HG03175 (cell line): ENCODE measurements at regions not wholly inside any gene's neighbourhood (a gene's known extent, or its start where the extent isn't known, plus 50 kb on each side); places are given as distances from the start of the nearest gene placed in this dataset.
A peak's percentile ranks its signal among the peaks of the same experiment; 100 is the strongest.
"Not testable (repeated sequence)": the region's sequence is repeated elsewhere in the genome, so short reads cannot be mapped to it uniquely, and the experiment has no call there.

Experiments used
- ATAC-seq: cut with Tn5 transposase; IDR thresholded peaks from one replicate; pipeline ENCODE4 v1.9.1; 2021; ENCODE audit warnings: mild to moderate bottlenecking, moderate library complexity; ENCODE audit not compliant: unreplicated experiment

GRCh38 chr14:65959563-65960024 lies 526.6 kb upstream of the CCDC196 start:
- ATAC-seq = peak; percentile 77

DNA sequence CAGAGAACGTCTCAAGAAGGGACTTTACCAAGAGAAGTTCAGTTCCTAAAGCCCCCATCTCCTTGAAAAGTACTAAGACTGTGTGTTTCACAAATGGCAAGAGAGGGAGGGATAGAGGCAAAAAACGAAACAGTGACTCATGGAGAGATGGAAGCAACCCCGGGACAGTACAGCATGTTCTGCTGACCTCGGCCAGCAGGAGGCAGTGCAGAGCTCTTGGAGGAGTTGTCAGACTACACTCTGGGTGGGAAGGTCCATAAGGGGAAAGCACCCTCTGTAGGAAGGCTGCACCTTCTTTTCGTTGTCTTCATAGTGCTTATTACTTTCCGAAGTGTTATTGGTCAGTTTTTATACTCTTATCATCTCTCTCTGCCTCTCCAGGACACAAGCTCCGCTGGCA lies 525.2 kb upstream of the CCDC196 start:
- peak; percentile 39 for ATAC-seq

- ATAC-seq = no peak
These were observed 523.2 kb upstream of the CCDC196 start for GRCh38 chr14:65962952-65963351.

DNA sequence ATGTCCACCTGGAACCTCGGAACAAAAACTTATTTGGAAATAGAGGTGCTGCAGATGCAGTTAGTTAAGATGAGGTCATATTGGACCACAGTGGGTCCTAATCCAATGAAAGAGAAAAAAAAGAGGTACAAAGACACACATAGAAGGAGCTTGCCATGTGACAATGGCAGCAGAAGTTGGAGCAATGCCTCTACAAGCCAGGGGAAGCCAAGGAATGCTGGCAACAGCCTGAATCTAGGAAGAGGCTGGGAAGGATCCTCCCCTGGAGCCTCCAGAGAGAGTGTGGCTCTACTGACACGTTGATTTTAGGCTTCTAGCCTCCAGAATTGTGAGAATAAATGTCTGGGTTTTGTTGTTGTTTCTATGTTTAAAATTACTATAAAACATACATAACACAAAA lies 521.8 kb upstream of the CCDC196 start:
- ATAC-seq = no peak

DNA sequence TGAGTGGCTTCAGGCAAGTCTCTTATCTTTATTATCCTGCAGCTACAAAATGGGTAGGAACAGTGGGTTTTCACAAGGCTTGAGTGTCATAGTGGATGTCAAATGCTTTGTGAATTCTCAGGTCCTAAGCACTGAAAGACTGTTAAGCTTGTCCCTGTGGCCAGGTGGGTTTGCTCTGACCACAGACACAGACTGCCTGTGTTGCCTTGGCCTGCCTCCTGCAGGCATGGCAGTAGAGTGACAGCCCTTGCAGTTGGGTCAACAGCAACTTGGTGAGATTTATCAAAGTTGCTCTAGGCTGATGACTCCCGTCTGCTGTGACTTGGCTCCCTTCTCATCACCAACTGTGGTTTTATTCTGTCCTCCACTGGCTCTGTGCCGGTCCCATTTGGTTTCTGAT lies 520.0 kb upstream of the CCDC196 start:
- ATAC-seq = no peak

DNA sequence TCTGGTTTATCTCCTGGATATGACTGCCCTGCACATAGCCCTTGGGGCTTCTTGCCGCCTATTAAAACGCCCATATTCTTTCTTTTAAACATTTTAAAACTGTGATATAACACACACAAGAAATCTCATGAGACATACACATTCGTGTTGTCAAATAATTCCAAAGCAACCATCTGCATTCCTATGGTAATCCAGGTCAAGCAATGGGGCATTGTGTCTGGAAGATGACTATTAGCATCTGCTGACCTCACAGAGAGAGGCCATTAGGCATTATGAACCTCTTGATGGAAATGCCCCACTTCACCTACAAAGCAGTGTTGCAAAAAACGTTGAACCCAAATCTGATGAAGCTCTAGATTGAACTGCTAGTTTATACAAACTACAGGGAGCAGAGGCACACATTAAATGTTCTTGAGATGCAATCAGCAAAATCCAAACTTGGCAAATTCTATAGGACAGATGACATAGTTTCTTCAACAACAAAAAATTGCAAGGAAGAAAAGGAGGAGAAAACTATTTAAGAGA lies 513.8 kb upstream of the CCDC196 start:
- ATAC-seq = no peak

GRCh38 chr14:65972891-65973290 lies 513.3 kb upstream of the CCDC196 start:
- ATAC-seq = no peak

DNA sequence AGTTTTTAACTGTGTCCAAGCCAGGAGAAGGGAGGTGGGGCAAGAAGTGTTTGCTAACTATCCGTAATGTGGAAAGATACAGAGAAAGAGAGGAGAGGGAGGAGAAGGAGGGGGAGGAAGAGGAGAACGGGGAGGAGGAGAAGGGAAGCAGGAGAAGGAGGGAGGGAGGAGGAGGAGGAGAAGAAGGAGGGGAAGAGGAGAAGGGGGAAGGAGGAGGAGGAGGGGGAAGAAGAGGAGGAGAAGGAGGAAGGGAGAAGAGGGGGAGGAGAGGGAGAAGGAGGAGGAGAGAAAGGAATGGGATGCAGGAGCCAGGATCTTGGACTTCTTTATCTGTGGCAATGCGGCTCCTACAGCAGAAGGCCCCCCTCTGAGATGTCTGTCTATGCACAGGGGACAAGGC lies 510.3 kb upstream of the CCDC196 start:
- ATAC-seq = no peak

DNA sequence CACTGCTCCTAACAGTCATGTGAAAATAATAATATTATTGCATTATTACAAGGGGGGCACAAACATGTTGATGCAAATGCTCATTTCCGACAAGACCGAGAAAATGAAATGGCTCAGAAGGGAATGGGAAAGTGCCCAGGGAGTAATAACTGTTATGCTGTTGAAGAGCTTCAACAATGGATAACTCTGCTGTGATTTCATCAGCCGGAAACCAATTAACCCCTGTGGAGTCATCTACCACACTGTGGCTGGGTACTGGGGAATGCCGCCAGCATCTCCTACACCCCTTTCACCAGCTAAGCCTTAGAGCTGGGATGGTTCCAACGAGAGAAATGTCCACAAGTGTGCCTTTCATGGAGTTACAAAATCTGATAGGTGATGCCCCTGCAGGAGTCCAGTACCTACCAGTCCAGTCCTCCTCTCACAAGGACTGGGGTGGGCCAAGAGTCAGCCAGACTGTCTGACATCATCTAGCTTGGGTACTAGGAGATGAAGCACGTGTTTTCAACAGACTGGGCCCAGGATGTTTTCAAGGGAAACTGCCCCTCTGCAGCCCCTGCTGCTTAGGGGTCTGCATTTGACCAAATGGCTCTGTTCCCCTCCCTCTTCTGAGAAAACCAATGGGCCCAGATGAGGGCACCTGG lies 509.3 kb upstream of the CCDC196 start:
- ATAC-seq = no peak

DNA sequence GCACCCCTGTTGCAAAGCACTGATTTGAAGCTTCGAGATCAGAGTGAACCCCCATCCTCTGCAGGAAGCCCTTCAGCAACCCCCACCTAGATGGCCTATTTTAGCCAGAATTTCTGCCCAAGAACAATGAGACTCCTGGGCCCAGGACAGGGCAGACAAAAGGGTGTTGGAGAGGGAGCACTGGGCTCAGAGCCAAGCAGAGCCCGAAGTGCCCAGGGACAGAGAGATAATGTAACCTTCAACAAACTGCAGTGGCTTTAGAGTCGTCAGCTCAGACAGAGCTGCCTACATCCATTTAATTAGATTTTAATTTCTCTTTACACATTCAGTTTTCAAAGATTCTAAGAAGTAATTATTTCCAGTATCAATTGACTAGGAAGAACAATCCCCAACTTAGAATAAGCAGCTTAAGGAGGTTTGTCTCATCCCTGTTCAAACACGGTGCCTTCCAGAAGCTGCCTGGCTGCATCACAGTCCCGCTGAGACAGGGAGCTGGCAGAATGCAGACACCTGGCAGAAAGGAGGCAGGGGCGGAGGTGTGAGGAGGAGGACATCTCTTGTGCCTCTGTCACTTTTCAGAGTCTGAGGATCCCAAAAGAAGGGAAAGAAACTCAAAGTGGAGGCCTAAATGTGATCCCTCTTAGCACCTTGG lies 504.9 kb upstream of the CCDC196 start:
- no peak for ATAC-seq

GRCh38 chr14:65986041-65986440 lies 500.1 kb upstream of the CCDC196 start:
- no peak for ATAC-seq

- ATAC-seq = no peak
These were observed 496.2 kb upstream of the CCDC196 start for GRCh38 chr14:65989981-65990380.

GRCh38 chr14:65991104-65991503 lies 495.1 kb upstream of the CCDC196 start:
- ATAC-seq = no peak

DNA sequence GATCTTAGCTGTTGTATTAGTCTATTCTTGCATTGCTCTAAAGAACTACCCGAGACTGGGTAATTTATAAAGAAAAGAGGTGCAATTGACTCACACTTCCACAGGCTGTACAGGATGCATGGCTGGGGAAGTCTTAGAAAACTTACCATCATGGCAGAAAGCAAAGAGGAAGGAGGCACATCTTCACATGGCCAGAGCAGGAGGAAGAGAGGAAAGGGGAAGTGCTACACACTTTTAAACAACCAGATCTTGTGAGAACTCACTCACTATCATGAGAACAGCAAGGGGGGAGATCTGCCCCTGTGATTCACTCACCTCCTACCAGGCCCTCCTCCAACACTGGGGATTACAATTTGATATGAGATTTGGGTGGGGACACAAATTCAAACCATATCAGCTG lies 494.2 kb upstream of the CCDC196 start:
- ATAC-seq = not testable (repeated sequence)

- no peak for ATAC-seq
These were observed 493.1 kb upstream of the CCDC196 start for GRCh38 chr14:65993103-65993502.

DNA sequence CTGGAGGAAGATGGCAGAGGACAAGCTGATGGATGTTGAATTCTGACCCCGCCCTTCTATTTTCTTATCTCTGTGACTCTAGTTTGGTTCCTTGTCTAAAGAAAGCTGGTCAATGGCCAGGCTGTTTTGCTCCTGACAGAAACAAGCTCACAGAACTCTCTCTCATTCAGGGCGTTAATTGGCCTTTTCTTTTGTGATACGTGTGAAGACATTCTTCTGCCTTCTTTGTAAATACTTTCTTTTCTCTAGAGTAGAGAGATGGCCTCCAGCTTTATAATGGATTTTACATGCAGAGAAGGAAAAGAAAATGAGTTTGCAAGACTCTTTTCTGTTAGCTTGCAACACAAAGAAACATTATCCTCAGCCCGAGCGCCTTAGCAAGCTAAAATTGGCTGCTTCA lies 492.2 kb upstream of the CCDC196 start:
- no peak for ATAC-seq

DNA sequence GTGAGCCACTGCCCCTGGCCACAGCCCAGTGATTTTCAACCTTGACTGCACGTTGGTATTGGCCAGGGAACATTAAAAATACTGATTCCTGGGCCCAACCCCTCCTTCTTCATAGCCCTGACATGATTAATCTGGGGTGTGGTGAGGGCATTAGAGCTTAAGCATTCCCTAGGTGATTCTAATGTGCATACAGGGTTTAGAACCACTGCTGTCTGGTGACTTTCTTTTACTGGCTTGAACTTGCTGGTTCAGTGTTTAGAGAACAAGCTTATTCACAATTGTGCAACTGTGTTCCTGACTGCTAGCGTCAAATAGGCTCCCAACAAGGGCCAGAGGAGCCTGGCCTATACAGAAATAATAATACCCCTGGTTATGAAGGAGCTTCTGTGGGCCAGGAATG lies 488.8 kb upstream of the CCDC196 start:
- ATAC-seq = no peak

DNA sequence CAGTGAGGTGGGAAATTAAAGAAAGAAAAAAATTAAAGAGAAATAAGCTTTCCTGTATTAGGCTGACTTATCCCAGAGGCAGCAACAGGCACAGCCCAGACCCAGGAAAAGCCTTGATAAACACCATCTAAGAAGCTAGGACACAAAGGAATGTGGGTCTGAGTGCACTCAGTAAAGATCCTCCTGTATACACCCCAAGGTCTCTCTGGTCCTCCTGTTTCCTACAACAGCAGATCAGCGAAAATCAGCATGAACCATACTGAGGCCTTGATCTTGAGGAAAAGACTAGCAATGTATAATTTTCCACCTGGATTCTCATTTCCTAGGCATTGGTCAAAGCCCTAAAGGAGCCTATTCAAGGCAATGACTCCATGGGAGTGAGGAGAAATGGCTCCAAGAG lies 486.3 kb upstream of the CCDC196 start:
- ATAC-seq = no peak

GRCh38 chr14:66000766-66001165 lies 485.4 kb upstream of the CCDC196 start:
- ATAC-seq = no peak

DNA sequence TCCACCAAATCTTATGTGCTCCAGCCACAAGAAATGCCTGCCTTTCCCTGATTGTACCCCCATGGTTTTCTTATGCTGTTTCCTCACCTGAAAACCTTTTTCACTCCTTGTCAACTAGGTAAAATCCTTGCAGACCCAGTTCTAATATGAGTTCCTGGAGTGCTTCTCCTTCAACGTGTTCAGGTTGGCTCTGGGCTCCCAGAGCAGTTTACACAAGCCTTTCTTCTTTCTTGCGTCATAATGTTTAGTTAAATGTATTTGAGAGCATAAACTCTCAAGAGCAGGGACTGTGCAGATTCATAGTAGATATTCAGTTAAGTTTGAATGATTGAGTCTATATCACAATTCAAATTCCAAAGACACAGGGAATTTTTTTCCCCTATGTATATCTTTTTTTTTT lies 484.8 kb upstream of the CCDC196 start:
- ATAC-seq = no peak

- no peak for ATAC-seq
These were observed 483.0 kb upstream of the CCDC196 start for GRCh38 chr14:66003082-66003730.

DNA sequence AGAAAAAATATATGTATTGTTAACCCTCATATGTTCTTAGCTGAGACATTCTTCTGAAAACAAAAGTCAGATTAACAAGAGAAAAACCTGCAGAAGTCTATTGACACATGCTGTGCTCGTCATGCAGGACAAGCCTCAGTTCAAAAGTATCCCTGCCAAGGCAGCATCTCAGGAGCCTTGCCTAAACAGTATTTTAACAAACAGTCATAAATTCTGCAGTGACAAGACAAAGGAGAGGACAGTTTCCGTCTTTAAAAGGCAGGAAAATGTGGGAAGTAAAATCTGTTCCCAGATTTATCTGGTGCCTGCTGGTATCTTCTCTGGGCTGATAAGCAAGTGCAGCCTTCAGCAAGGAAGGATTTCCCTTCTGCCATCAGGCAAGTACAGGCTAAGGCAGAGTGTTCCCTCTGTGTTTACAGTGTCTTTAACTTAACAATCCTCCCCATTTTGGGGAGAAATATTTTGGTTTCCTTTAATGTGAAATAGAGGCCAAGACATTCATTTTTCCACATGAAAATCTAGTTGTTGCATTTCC lies 480.2 kb upstream of the CCDC196 start:
- no peak for ATAC-seq
